OCI-LY3 (cell line): ENCODE measurements at regions not wholly inside any gene's neighbourhood (a gene's known extent, or its start where the extent isn't known, plus 50 kb on each side); places are given as distances from the start of the nearest gene placed in this dataset.

Experiments used
- H2AFZ ChIP-seq: fragments of 200-600, 300-600 bp; shearing (Covaris generic); 2 replicates; pipeline ENCODE4 v1.6.0; 2014; ENCODE audit warnings: antibody characterized with exemption, low read depth, low read length
- H3K27ac ChIP-seq: fragments of 200-600, 300-600 bp; sonication (generic); 2 replicates; pipeline ENCODE4 v1.5.1; 2014; ENCODE audit warnings: mild to moderate bottlenecking, low read length, moderate library complexity, mixed read lengths
- H3K27me3 ChIP-seq: fragments of 200-600, 300-600 bp; sonication (generic); 2 replicates; pipeline ENCODE4 v1.6.1; 2014; ENCODE audit warnings: low read depth, low read length, mixed read lengths
- H3K36me3 ChIP-seq: fragments of 200-600, 300-600 bp; sonication (generic); replicated peaks from 2 replicates; pipeline ENCODE3; 2014; ENCODE audit warnings: low read depth, low read length, mixed read lengths
- H3K4me1 ChIP-seq: fragments of 300-600, 200-600 bp; sonication (generic); 2 replicates; pipeline ENCODE4 v1.6.1; 2014; ENCODE audit warnings: low read length, mixed read lengths
- H3K4me2 ChIP-seq: fragments of 200-600, 300-600 bp; sonication (generic); 2 replicates; pipeline ENCODE4 v1.6.1; 2014; ENCODE audit warnings: low read length, mixed read lengths
- H3K4me3 ChIP-seq: fragments of 300-600, 200-600 bp; sonication (generic); 2 replicates; pipeline ENCODE4 v1.5.1; 2014; ENCODE audit warnings: antibody characterized with exemption, mild to moderate bottlenecking, low read length, moderate library complexity
- H3K79me2 ChIP-seq: fragments of 300-600, 200-600 bp; shearing (Covaris generic); 2 replicates; pipeline ENCODE4 v1.6.1; 2014; ENCODE audit warnings: mild to moderate bottlenecking, low read length, mixed read lengths
- H3K9ac ChIP-seq: fragments of 300-600, 200-600 bp; shearing (Covaris generic); 2 replicates; pipeline ENCODE4 v1.6.0; 2014; ENCODE audit warnings: mild to moderate bottlenecking, low read length, moderate library complexity
- H3K9me3 ChIP-seq: fragments of 200-600, 300-600 bp; shearing (Covaris generic); 2 replicates; pipeline ENCODE4 v1.6.1; 2014; ENCODE audit warnings: low read length, mixed read lengths; ENCODE audit not compliant: insufficient read depth
- H4K20me1 ChIP-seq: fragments of 200-600, 300-600 bp; sonication (generic); 2 replicates; pipeline ENCODE4 v1.6.1; 2016; ENCODE audit warnings: low read length, mixed read lengths; ENCODE audit not compliant: insufficient read depth
- CTCF ChIP-seq: fragments of 200-600, 300-600 bp; sonication (generic); IDR thresholded peaks from 2 replicates; pipeline ENCODE4 v1.5.1; 2014; ENCODE audit warnings: antibody characterized with exemption, low read length, low read depth
- EZH2phosphoT487 ChIP-seq: fragments of 200-600 bp; shearing (Covaris generic); IDR thresholded peaks from 2 replicates; pipeline ENCODE4 v1.6.1; 2018; ENCODE audit warnings: antibody characterized with exemption, mixed run types, low read depth

- H3K27me3 ChIP-seq, result no peaks in the 10 kb centered on the region; the same call in 1 of the 2 replicates
- H3K36me3 ChIP-seq, result no peaks in the 10 kb centered on the region
Observed at GRCh38 chr2:157948856-157949255, 72.7 kb upstream of the ACVR1 start.

GRCh38 chr2:157946919-157947557, 70.9 kb upstream of the ACVR1 start:
- H3K4me3 ChIP-seq, result no peak overlapping the region
- no peaks in the 10 kb centered on the region for H3K9me3 ChIP-seq
- H3K27me3 ChIP-seq, result no peaks in the 10 kb centered on the region; the same call in 1 of the 2 replicates
- no peaks in the 10 kb centered on the region for H3K79me2 ChIP-seq
- TF ChIP-seq CTCF (no peak), EZH2phosphoT487 (no peak)
- H4K20me1 ChIP-seq, result no peaks in the 10 kb centered on the region
- H2AFZ ChIP-seq, result no peak overlapping the region
- no peaks in the 10 kb centered on the region for H3K4me1 ChIP-seq
- H3K27ac ChIP-seq, result no peak overlapping the region
- no peak overlapping the region for H3K9ac ChIP-seq
- no peaks in the 10 kb centered on the region for H3K36me3 ChIP-seq
- no peak overlapping the region for H3K4me2 ChIP-seq

More at GRCh38 chr2:157948856-157949255, 72.7 kb upstream of the ACVR1 start:
- H3K4me2 ChIP-seq, result no peak overlapping the region
- TF ChIP-seq CTCF, result no peak
- no peak for TF ChIP-seq EZH2phosphoT487
- H3K79me2 ChIP-seq, result no peaks in the 10 kb centered on the region
- H3K9ac ChIP-seq, result no peak overlapping the region
- no peaks in the 10 kb centered on the region for H3K4me1 ChIP-seq
- no peaks in the 10 kb centered on the region for H3K9me3 ChIP-seq
- H4K20me1 ChIP-seq, result no peaks in the 10 kb centered on the region
- no peak overlapping the region for H3K4me3 ChIP-seq
- no peak overlapping the region for H3K27ac ChIP-seq
- H2AFZ ChIP-seq, result no peak overlapping the region

- Histone ChIP-seq H3K4me2 (no peak overlapping the region), H3K9ac (no peak overlapping the region), H3K27me3 (no peaks in the 10 kb centered on the region), H3K27ac (no peak overlapping the region), H3K9me3 (no peaks in the 10 kb centered on the region), H3K79me2 (no peaks in the 10 kb centered on the region), H3K36me3 (no peaks in the 10 kb centered on the region), H3K4me1 (no peaks in the 10 kb centered on the region), H3K4me3 (no peak overlapping the region), H4K20me1 (no peaks in the 10 kb centered on the region), H2AFZ (no peak overlapping the region)
- TF ChIP-seq CTCF (no peak), EZH2phosphoT487 (no peak)
Observed at GRCh38 chr2:157940024-157940423, 63.9 kb upstream of the ACVR1 start.

- Histone ChIP-seq H3K27me3 (no peaks in the 10 kb centered on the region), H3K4me3 (no peak overlapping the region), H3K27ac (no peak overlapping the region), H2AFZ (no peak overlapping the region), H3K79me2 (no peaks in the 10 kb centered on the region), H3K4me1 (no peaks in the 10 kb centered on the region), H3K4me2 (no peak overlapping the region), H3K36me3 (no peaks in the 10 kb centered on the region), H4K20me1 (no peaks in the 10 kb centered on the region), H3K9me3 (no peaks in the 10 kb centered on the region), H3K9ac (no peak overlapping the region)
- TF ChIP-seq CTCF (no peak), EZH2phosphoT487 (no peak)
Observed at GRCh38 chr2:157938556-157938955, 62.4 kb upstream of the ACVR1 start.
